ENCODE measurements at regions not wholly inside any gene's neighbourhood (a gene's known extent, or its start where the extent isn't known, plus 50 kb on each side); places are given as distances from the start of the nearest gene placed in this dataset.

DNA sequence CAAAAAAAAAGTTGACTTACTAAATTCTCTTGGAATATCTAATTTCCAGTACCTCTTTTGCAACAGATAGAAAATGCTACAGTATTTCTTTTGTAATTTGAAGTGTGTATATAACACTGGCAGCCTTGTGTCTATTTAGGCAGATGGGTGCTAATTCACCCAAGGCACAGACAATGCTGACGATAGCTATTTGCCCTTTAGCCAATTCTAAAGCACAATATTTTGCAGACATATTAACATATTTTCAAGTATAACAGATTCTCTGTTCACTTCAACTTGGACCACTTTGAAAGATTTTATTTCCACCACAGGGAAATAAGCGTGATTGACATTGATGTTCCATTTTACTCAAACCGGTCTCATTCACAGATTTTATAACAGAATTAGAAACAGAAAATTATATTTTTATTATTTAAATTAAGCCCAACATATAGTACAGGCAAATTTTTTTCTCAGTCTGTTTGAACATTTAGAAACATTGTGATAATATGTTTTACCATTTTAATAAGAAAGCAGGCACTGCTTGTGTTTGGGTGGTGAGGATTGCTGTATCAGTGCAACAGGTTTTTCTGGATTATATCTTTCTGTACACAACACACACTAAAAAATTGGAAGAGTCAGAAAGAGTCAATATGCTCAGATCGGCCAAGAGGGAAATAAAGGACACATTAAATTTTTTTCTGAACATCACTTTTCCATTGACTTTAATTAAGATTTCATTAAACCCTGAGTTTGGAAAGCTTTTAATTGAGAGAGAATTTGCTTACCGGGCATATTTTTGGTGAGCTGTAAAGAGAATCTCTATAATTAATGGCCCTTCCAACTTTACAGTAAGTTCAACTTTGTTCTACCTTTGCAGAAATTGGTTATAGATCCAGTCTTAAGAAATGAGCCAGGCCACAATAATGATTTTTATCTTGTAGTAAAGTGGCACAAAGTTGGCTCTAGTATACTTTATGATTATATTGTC is 327.3 kb upstream of the NR2F2 start:
- Histone ChIP-seq H3K27ac (no peak overlapping the region), H3K4me3 (no peak overlapping the region), H3K9me3 (no peaks in the 10 kb centered on the region), H3K4me1 (no peaks in the 10 kb centered on the region), H3K36me3 (no peaks in the 10 kb centered on the region), H3K27me3 (no peaks in the 10 kb centered on the region)
- intact Hi-C loops (cut with DNase I): no loop called here
- no peak for DNase-seq
- ATAC-seq: no peak
- TF ChIP-seq, protein P1, sequence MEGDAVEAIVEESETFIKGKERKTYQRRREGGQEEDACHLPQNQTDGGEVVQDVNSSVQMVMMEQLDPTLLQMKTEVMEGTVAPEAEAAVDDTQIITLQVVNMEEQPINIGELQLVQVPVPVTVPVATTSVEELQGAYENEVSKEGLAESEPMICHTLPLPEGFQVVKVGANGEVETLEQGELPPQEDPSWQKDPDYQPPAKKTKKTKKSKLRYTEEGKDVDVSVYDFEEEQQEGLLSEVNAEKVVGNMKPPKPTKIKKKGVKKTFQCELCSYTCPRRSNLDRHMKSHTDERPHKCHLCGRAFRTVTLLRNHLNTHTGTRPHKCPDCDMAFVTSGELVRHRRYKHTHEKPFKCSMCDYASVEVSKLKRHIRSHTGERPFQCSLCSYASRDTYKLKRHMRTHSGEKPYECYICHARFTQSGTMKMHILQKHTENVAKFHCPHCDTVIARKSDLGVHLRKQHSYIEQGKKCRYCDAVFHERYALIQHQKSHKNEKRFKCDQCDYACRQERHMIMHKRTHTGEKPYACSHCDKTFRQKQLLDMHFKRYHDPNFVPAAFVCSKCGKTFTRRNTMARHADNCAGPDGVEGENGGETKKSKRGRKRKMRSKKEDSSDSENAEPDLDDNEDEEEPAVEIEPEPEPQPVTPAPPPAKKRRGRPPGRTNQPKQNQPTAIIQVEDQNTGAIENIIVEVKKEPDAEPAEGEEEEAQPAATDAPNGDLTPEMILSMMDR (IDR thresholded peaks at IDR 0.05): no peak

DNA sequence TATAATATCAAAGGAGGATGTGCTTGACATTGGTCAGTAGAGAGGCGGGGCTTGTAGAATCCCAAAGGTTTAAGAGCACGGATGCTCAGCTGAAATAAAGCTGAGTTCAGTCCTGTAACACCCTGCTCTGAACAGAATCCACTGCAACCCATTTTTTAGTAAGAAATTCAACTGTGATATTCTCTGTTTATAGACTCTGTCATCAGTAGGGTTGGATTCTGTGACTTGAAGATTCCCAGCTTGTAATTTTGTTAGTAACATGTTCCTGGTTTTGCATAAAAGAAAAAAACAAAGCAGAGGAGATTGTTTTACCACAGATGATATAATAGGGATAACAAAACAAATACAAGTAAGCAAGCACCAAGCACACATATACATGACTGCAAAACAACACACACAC is 324.6 kb upstream of the NR2F2 start:
- Histone ChIP-seq H3K36me3 (no peaks in the 10 kb centered on the region), H3K4me3 (no peak overlapping the region), H3K9me3 (no peaks in the 10 kb centered on the region), H3K27ac (no peak overlapping the region), H3K27me3 (no peaks in the 10 kb centered on the region), H3K4me1 (no peaks in the 10 kb centered on the region)
- DNase-seq (peak in 2 of 4 donors; percentile 80 to 86), ATAC-seq (no peak)
- intact Hi-C loops (cut with DNase I): no loop called here
- TF ChIP-seq, protein P1 (IDR thresholded peaks at IDR 0.05): no peak

DNA sequence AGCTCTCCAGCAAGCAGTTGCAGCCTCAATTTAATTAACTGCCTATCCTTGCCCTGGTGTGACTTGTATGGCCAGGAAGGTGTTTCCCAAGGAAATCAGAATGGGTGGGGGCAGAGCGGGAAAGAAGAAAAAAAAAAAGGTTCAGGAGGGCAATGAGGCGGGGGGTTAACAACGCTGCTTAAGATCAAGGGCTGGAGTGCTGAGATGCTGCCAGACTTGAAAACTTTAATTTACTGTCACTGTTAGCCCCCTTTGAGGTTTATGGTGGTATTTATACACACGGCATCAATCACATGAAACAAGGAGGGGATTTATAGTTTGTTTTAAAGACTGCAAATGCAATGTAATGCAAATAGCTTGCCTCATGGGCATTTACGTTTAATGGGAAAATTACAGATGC is 319.4 kb upstream of the NR2F2 start:
- peak in 1 of 4 donors; percentile 33 for DNase-seq
- no peak overlapping the region for H3K4me3 ChIP-seq
- TF ChIP-seq, protein P1 (IDR thresholded peaks at IDR 0.05): no peak
- no peaks in the 10 kb centered on the region for H3K9me3 ChIP-seq
- H3K27me3 ChIP-seq: peaks cover 0 to 4% of the 10 kb centered on the region in 2 donors
- ATAC-seq: no peak
- no peaks in the 10 kb centered on the region for H3K36me3 ChIP-seq
- no peaks in the 10 kb centered on the region for H3K4me1 ChIP-seq
- intact Hi-C loops (cut with DNase I): no loop called here
- no peak overlapping the region for H3K27ac ChIP-seq

DNA sequence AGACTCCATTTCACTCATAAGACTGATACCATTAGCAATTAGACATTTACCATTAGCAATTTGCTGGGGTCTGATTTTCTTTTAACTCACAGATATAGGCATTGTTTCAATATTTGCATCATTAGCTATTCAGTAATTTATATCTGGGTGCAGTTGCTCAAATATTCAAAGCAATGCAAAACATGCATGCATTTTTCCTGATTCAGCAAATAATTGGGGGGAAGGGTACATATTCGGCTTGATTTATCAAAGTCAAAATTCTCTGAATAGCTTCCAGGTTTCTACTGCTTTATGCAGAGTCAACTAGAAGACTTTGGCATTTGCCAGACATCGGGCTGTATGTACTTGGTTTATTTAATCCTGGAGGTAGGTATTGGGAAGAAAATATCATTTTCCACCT is 315.6 kb upstream of the NR2F2 start:
- TF ChIP-seq, protein P1 (IDR thresholded peaks at IDR 0.05): no peak
- ATAC-seq: no peak
- intact Hi-C loops (cut with DNase I): no loop called here

DNA sequence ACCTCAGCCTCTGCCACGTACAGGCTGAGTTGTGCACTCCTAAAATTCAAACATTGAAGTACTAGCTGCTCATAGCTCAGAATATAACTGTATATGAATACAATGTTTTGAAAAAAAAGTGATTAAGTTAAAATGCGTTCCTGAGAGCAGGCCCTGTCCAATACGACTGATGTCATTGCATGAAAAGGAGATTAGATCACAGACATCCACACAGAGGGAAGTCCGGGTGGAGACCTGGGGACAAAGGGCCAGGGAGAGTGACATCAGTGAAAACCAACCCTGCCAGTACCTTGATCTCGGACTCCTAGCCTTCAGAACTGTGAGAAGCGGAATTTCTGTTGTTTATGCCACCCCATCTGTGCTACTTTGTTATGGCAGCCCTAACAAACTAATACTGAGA is 311.4 kb upstream of the NR2F2 start:
- ATAC-seq (no peak), DNase-seq (no peak)
- Histone ChIP-seq H3K4me1 (no peaks in the 10 kb centered on the region), H3K36me3 (no peaks in the 10 kb centered on the region), H3K27ac (no peak overlapping the region), H3K4me3 (no peak overlapping the region), H3K27me3 (no peaks in the 10 kb centered on the region), H3K9me3 (no peaks in the 10 kb centered on the region)
- intact Hi-C loops (cut with DNase I): no loop called here
- TF ChIP-seq, protein P1 (IDR thresholded peaks at IDR 0.05): no peak

More for the DNA sequence above, 315.6 kb upstream of the NR2F2 start:
- no peak for DNase-seq
- Histone ChIP-seq H3K9me3 (no peaks in the 10 kb centered on the region), H3K36me3 (no peaks in the 10 kb centered on the region), H3K4me1 (no peaks in the 10 kb centered on the region), H3K4me3 (no peak overlapping the region), H3K27me3 (peaks cover 0 to 4% of the 10 kb centered on the region in 2 donors), H3K27ac (no peak overlapping the region)
